HepG2 (cell line): ENCODE measurements at regions not wholly inside any gene's neighbourhood (a gene's known extent, or its start where the extent isn't known, plus 50 kb on each side); places are given as distances from the start of the nearest gene placed in this dataset.

Experiments used
- ATAC-seq: fragments of 200-7000 bp; cut with Tn5 transposase; 3 replicates; pipeline ENCODE4 v1.9.1; 2020; ENCODE audit warnings: mild to moderate bottlenecking, moderate library complexity
- BruUV-seq: library from RNA; stranded (reverse); fragments of 400-500 nt; replicated peaks from 2 replicates; lab custom pipeline; 2021; lab: Mats Ljungman, UMichigan
- CTCF ChIA-PET: fragments of 300-600 bp; formaldehyde crosslinking; extraction: SDS; loops from one replicate; lab custom pipeline; 2021; ENCODE audit warnings: low total read pairs, inconsistent platforms, low intra/inter-chr PET ratio; lab: Yijun Ruan, JAX
- POLR2A ChIA-PET: fragments of 350-600 bp; sonication (Branson Sonifier 250); formaldehyde crosslinking; loops from one replicate; lab custom pipeline; 2020; ENCODE audit warnings: antibody characterized with exemption, inconsistent platforms; lab: Yijun Ruan, JAX
- DNase-seq: peaks from one replicate; pipeline ENCODE4 v3.0.0-alpha.2; 2015; ENCODE audit warnings: low spot score
- FAIRE-seq: peaks from 3 replicates; lab custom pipeline; 2011; peaks lifted over from hg19 to GRCh38; lab: Jason Lieb, UNC
- H2AFZ ChIP-seq: one replicate; pipeline ENCODE4 v1.6.1; 2011; ENCODE audit warnings: low read length, inconsistent platforms
- H3K27ac ChIP-seq: fragments of 300-600 bp; 3 replicates; pipeline ENCODE4 v1.8.0; 2011; ENCODE audit warnings: mixed run types, mild to moderate bottlenecking, mixed read lengths, low read length, inconsistent platforms; ENCODE audit not compliant: insufficient read depth; ENCODE audit errors: extremely low read length
- H3K27me3 ChIP-seq, 2 experiments: fragments of 200-600 bp in 1 of 2; 2 replicates in 1 of 2; 3 replicates in 1 of 2; pipeline versions ENCODE4 v1.6.0 to v1.8.0; 2011; ENCODE audit warnings: low read length in 2 of 2, mild to moderate bottlenecking in 2 of 2, moderate library complexity in 2 of 2, inconsistent platforms in 1 of 2; ENCODE audit not compliant: insufficient read depth in 2 of 2, control insufficient read depth in 1 of 2
- H3K36me3 ChIP-seq, 2 experiments: fragments of 200-600 bp in 1 of 2; replicated peaks in 1 of 2; 2 replicates in 1 of 2; 3 replicates in 1 of 2; pipeline versions ENCODE4 v1.5.1 to v1.8.0; 2011; ENCODE audit warnings: low read length in 2 of 2, inconsistent platforms in 1 of 2; ENCODE audit not compliant: insufficient read depth in 2 of 2, control insufficient read depth in 1 of 2
- H3K4me1 ChIP-seq: 2 replicates; pipeline ENCODE4 v1.5.1; 2012; ENCODE audit warnings: low read length, inconsistent platforms; ENCODE audit not compliant: insufficient read depth
- H3K4me2 ChIP-seq: 2 replicates; pipeline ENCODE4 v1.6.0; 2011; ENCODE audit warnings: low read depth, low read length, inconsistent platforms
- H3K4me3 ChIP-seq, 3 experiments: fragments of 200-600 bp in 1 of 3; sonication (generic), shearing (Covaris generic) in 1 of 3; replicated peaks in 1 of 3; 2 replicates each; pipeline ENCODE4 v1.5.1; 2011 to 2016; ENCODE audit warnings: low read length in 3 of 3, inconsistent platforms in 2 of 3, low read depth in 2 of 3, mild to moderate bottlenecking in 2 of 3, control low read depth in 1 of 3, mixed read lengths in 1 of 3; ENCODE audit not compliant: insufficient read depth in 1 of 3
- H3K79me2 ChIP-seq: one replicate; pipeline ENCODE4 v1.6.1; 2011; ENCODE audit warnings: low read length, inconsistent platforms; ENCODE audit not compliant: insufficient read depth
- H3K9ac ChIP-seq: 2 replicates; pipeline ENCODE4 v1.6.0; 2011; ENCODE audit warnings: mild to moderate bottlenecking, low read depth, low read length, inconsistent platforms; ENCODE audit not compliant: insufficient read depth
- H3K9me3 ChIP-seq: 2 replicates; pipeline ENCODE4 v1.5.1; 2012; ENCODE audit warnings: mild to moderate bottlenecking, low read length
- H4K20me1 ChIP-seq: 2 replicates; pipeline ENCODE4 v1.6.0; 2011; ENCODE audit warnings: inconsistent platforms, mild to moderate bottlenecking, low read length, moderate library complexity; ENCODE audit not compliant: insufficient read depth
- ETV5 ChIP-seq: IDR thresholded peaks from 2 replicates; pipeline ENCODE4 v1.6.1; 2018; ENCODE audit warnings: missing biosample characterization, missing genetic modification reagents, inconsistent platforms, borderline replicate concordance
- PCBP2 ChIP-seq: fragments of 200-400 bp; formaldehyde crosslinking; optimal IDR thresholded peaks from 2 replicates; pipeline ENCODE3; 2018; ENCODE audit warnings: low read length, low read depth; ENCODE audit not compliant: poor library complexity, severe bottlenecking
- RNF2 ChIP-seq: fragments of 450-650 bp; conservative IDR thresholded peaks from 2 replicates; pipeline ENCODE4 v1.6.1; 2016; ENCODE audit warnings: low read depth
- ZNF644 ChIP-seq: IDR thresholded peaks from 2 replicates; pipeline ENCODE4 v1.6.1; 2016; ENCODE audit warnings: low read depth
- WGBS: methylation state at CpG from one replicate; pipeline ENCODE4 v1.1.6; 2017; ENCODE audit warnings: low lambda C conversion rate; 5-methylcytosine and 5-hydroxymethylcytosine counted together
- in situ Hi-C: cut with HindIII; loops from 2 replicates; pipeline ENCODE4 v1.10.0; 2017; ENCODE audit warnings: low pct_unique_long_range_greater_than_20kb; ENCODE audit not compliant: extremely low pct_ligation_motif_present
- intact Hi-C: fragments of 100-400 bp; cut with micrococcal nuclease; formaldehyde crosslinking; loops from one replicate; pipeline ENCODE4 v1.10.0; 2022; ENCODE audit not compliant: unreplicated experiment
- TF ChIP-seq, protein P1 (sequence below): sonication (generic); formaldehyde crosslinking; IDR thresholded peaks from 2 replicates; pipeline ENCODE4 v1.4.0; 2020; ENCODE audit warnings: missing genetic modification reagents, mild to moderate bottlenecking, borderline replicate concordance

DNA sequence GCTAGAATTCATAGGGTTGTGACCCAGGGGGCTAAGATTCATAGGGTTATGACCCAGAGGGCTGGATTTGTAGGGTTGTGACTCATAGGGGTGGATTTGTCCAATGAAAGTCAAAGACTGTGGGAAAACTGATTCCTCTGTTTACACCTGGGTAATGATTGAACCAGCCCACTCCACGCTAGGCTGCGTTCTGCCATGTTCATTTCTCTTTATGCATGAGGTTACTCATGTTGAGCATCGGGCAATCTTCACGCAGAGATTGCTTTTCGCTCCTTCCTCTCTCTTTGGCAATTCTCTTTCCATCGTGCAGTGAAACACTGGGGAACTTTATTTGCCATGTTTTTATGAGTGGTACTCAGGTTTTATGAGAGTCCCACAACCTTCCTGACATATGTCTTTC, 127.8 kb downstream of the CRLF2 start:
- FAIRE-seq (no peak), DNase-seq (no peak), ATAC-seq (no peak)
- intact Hi-C loops (no loop called here), in situ Hi-C loops (no loop called here)
- Histone ChIP-seq H3K27ac (no peak overlapping the region), H2AFZ (no peak overlapping the region), H3K9me3 (peaks cover 7% of the 10 kb centered on the region; the same call in 1 of the 2 replicates), H3K79me2 (no peaks in the 10 kb centered on the region), H3K4me3 (no peak overlapping the region), H3K27me3 (peaks cover 0 to 6% of the 10 kb centered on the region in 2 experiments; a peak in 1 of 5 replicates), H4K20me1 (no peaks in the 10 kb centered on the region), H3K36me3 (no peaks in the 10 kb centered on the region), H3K4me1 (no peaks in the 10 kb centered on the region), H3K4me2 (no peak overlapping the region), H3K9ac (no peak overlapping the region)
- WGBS: 29% methylated on average over 6 of the region's 6 CpGs
- CTCF ChIA-PET: no interaction called here
- TF ChIP-seq RNF2: no peak
- 0 out of 2 replicates have a peak, but pooled peaks have one; percentile 10 for TF ChIP-seq ZNF644
- POLR2A ChIA-PET: no interaction called here
- BruUV-seq: no TSS peak

DNA sequence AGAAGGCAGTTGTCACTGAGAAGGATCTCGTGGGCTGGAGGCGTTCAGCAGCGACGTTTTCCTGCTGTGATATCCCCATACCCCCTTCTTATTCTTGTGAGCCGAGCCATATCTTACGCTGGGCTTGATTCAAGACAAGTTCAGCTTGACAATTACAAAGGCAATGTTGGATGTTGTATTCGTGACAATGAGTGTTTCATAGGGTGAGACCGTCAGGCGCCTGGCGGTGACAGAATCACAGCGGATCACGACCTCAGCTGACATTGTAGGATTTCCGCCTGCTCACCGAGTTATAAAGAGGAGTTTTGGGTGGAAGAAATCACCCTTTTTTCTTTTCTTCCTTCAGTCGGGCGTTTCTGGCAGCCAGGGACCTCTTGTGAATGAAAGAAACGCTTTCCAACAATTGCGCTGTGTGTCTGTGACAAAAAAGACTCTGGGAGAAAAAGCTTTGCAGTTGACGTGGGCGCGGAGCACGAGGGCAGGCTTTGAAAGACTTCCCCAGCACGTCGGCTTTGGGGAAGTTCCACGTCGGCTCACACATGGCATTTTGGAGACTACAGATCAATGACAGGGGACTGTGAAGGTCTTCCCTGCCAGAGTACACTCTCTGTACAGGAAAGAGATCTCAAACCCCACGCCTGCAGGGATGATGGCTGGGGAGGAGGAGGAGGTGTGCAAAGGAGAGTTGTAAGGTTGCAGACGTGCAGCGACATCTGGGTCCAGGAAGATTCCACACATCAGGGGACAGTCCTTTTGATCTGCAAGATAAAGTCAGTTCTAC, 135.4 kb downstream of the CRLF2 start:
- Histone ChIP-seq H3K27ac (no peak overlapping the region), H3K9me3 (no peaks in the 10 kb centered on the region), H3K79me2 (no peaks in the 10 kb centered on the region), H4K20me1 (no peaks in the 10 kb centered on the region), H2AFZ (no peak overlapping the region)
- POLR2A ChIA-PET: no interaction called here
- ATAC-seq: no peak
- TF ChIP-seq PCBP2 (no peak), ETV5 (CRISPR knock-in tag) (no peak)
- TF ChIP-seq, protein P1, sequence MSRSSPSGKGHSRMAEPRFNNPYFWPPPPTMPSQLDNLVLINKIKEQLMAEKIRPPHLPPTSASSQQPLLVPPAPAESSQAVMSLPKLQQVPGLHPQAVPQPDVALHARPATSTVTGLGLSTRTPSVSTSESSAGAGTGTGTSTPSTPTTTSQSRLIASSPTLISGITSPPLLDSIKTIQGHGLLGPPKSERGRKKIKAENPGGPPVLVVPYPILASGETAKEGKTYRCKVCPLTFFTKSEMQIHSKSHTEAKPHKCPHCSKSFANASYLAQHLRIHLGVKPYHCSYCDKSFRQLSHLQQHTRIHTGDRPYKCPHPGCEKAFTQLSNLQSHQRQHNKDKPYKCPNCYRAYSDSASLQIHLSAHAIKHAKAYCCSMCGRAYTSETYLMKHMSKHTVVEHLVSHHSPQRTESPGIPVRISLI (CRISPR knock-in tag): no peak
- TF ChIP-seq, all 625 proteins: peak for 0
- BruUV-seq: no TSS peak
- Histone ChIP-seq H3K4me1 (no peaks in the 10 kb centered on the region), H3K4me2 (no peak overlapping the region), H3K9ac (no peak overlapping the region), H3K27me3 (peaks cover 0 to 4% of the 10 kb centered on the region in 2 experiments; a peak in 1 of 5 replicates), H3K36me3 (no peaks in the 10 kb centered on the region), H3K4me3 (no peak overlapping the region)
- in situ Hi-C loops (no loop called here), intact Hi-C loops (no loop called here)
- WGBS: 42% methylated on average over 29 of the region's 29 CpGs
- FAIRE-seq (no peak), DNase-seq (no peak)
- CTCF ChIA-PET: no interaction called here
